H9 (cell line): ENCODE measurements at regions not wholly inside any gene's neighbourhood (a gene's known extent, or its start where the extent isn't known, plus 50 kb on each side); places are given as distances from the start of the nearest gene placed in this dataset.

ENCODE experiments used
- DNase-seq: peaks from one replicate; pipeline ENCODE4 v3.0.0-alpha.2; 2017
- H2AFZ ChIP-seq: one replicate; pipeline ENCODE4 v1.6.1; 2013; ENCODE audit warnings: mild to moderate bottlenecking, low read length, control low read depth, moderate library complexity
- H2AK5ac ChIP-seq: 2 replicates; pipeline ENCODE4 v1.6.1; 2013; ENCODE audit warnings: low read length, control low read depth, mixed read lengths; ENCODE audit not compliant: insufficient read length
- H2BK120ac ChIP-seq: one replicate; pipeline ENCODE4 v1.6.1; 2013; ENCODE audit warnings: low read depth, mild to moderate bottlenecking, low read length, control low read depth, inconsistent platforms; ENCODE audit not compliant: poor library complexity, severe bottlenecking
- H2BK12ac ChIP-seq: 2 replicates; pipeline ENCODE4 v1.6.1; 2013; ENCODE audit warnings: low read length, control low read depth, mixed read lengths, low read depth; ENCODE audit not compliant: insufficient read length
- H2BK15ac ChIP-seq: 2 replicates; pipeline ENCODE4 v1.6.1; 2013; ENCODE audit warnings: low read depth, low read length, control low read depth
- H2BK20ac ChIP-seq: one replicate; pipeline ENCODE4 v1.6.1; 2013; ENCODE audit warnings: low read depth, mild to moderate bottlenecking, low read length, control low read depth, inconsistent platforms; ENCODE audit not compliant: poor library complexity, severe bottlenecking
- H2BK5ac ChIP-seq: 2 replicates; pipeline ENCODE4 v1.6.1; 2013; ENCODE audit warnings: low read length, control low read depth, mixed read lengths; ENCODE audit not compliant: insufficient read length
- H3K14ac ChIP-seq: 2 replicates; pipeline ENCODE4 v1.6.1; 2013; ENCODE audit warnings: low read length, control low read depth; ENCODE audit not compliant: insufficient read depth
- H3K18ac ChIP-seq: 2 replicates; pipeline ENCODE4 v1.6.1; 2013; ENCODE audit warnings: low read depth, mild to moderate bottlenecking, mixed read lengths, low read length, control low read depth; ENCODE audit not compliant: insufficient read length
- H3K23ac ChIP-seq: 2 replicates; pipeline ENCODE4 v1.6.1; 2013; ENCODE audit warnings: low read length, control low read depth, mixed read lengths, low read depth; ENCODE audit not compliant: insufficient read length
- H3K23me2 ChIP-seq: 2 replicates; pipeline ENCODE4 v1.6.1; 2013; ENCODE audit warnings: low read depth, mild to moderate bottlenecking, mixed read lengths, low read length, control low read depth; ENCODE audit not compliant: insufficient read length, poor library complexity, severe bottlenecking
- H3K27ac ChIP-seq: 2 replicates; pipeline ENCODE4 v1.5.1; 2013; ENCODE audit warnings: low read length, control low read depth, mixed read lengths, low read depth; ENCODE audit not compliant: insufficient read length
- H3K27me3 ChIP-seq: 2 replicates; pipeline ENCODE4 v1.6.1; 2013; ENCODE audit warnings: low read length, control low read depth, inconsistent platforms; ENCODE audit not compliant: insufficient read depth
- H3K4ac ChIP-seq: 2 replicates; pipeline ENCODE4 v1.6.1; 2013; ENCODE audit warnings: low read depth, mild to moderate bottlenecking, control low read depth, inconsistent platforms, low read length, moderate library complexity
- H3K4me1 ChIP-seq: 2 replicates; pipeline ENCODE4 v1.6.1; 2013; ENCODE audit warnings: low read length, control low read depth, inconsistent platforms; ENCODE audit not compliant: insufficient read depth
- H3K4me2 ChIP-seq: 2 replicates; pipeline ENCODE4 v1.6.1; 2013; ENCODE audit warnings: low read length, control low read depth, mixed read lengths; ENCODE audit not compliant: insufficient read length, insufficient read depth
- H3K56ac ChIP-seq: 2 replicates; pipeline ENCODE4 v1.6.1; 2013; ENCODE audit warnings: low read depth, mild to moderate bottlenecking, mixed read lengths, low read length, control low read depth; ENCODE audit not compliant: insufficient read length
- H3K79me1 ChIP-seq: 2 replicates; pipeline ENCODE4 v1.6.1; 2013; ENCODE audit warnings: low read depth, mild to moderate bottlenecking, moderate library complexity, low read length, control low read depth, inconsistent platforms; ENCODE audit not compliant: insufficient read depth, poor library complexity, severe bottlenecking
- H3K79me2 ChIP-seq: 2 replicates; pipeline ENCODE4 v1.6.1; 2013; ENCODE audit warnings: low read length, control low read depth, inconsistent platforms; ENCODE audit not compliant: insufficient read depth
- H3K9ac ChIP-seq: 2 replicates; pipeline ENCODE4 v1.6.1; 2013; ENCODE audit warnings: low read length, control low read depth, mixed read lengths; ENCODE audit not compliant: insufficient read length; ENCODE audit errors: extremely low read depth
- H3K9me3 ChIP-seq: one replicate; pipeline ENCODE4 v1.6.1; 2013; ENCODE audit warnings: low read depth, low read length, inconsistent platforms; ENCODE audit not compliant: control insufficient read depth
- H3T11ph ChIP-seq: one replicate; pipeline ENCODE4 v1.6.1; 2013; ENCODE audit warnings: mild to moderate bottlenecking, low read length, control low read depth, inconsistent platforms
- H4K20me1 ChIP-seq: one replicate; pipeline ENCODE4 v1.6.1; 2013; ENCODE audit not compliant: control insufficient read depth, insufficient read length, insufficient read depth
- H4K5ac ChIP-seq: 2 replicates; pipeline ENCODE4 v1.6.1; 2013; ENCODE audit warnings: low read depth, mild to moderate bottlenecking, mixed read lengths, low read length, control low read depth; ENCODE audit not compliant: insufficient read length
- H4K8ac ChIP-seq: replicated peaks from 2 replicates; pipeline ENCODE4 v1.6.1; 2013; ENCODE audit warnings: low read length, control low read depth, mixed read lengths, low read depth; ENCODE audit not compliant: insufficient read length
- H4K91ac ChIP-seq: 2 replicates; pipeline ENCODE4 v1.6.1; 2013; ENCODE audit warnings: low read depth, mild to moderate bottlenecking, moderate library complexity, mixed read lengths, low read length, control low read depth; ENCODE audit not compliant: insufficient read length
- H3K27ac Mint-ChIP-seq, 3 experiments: 2 replicates in 2 of 3; 3 replicates in 1 of 3; pipeline ENCODE4 v1.8.0; 2020 to 2021; ENCODE audit warnings: mixed read lengths in 3 of 3, mild to moderate bottlenecking in 1 of 3, moderate library complexity in 1 of 3
- H3K27me3 Mint-ChIP-seq: 2 replicates; pipeline ENCODE4 v1.8.0; 2021; ENCODE audit warnings: low read depth, mild to moderate bottlenecking, moderate library complexity, mixed read lengths
- H3K36me3 Mint-ChIP-seq, 3 experiments: 2 replicates in 2 of 3; 3 replicates in 1 of 3; pipeline ENCODE4 v1.8.0; 2020 to 2021; ENCODE audit warnings: low read depth in 3 of 3, mixed read lengths in 3 of 3; ENCODE audit not compliant: insufficient read depth in 1 of 3
- H3K4me1 Mint-ChIP-seq, 2 experiments: 2 replicates each; pipeline ENCODE4 v1.8.0; 2020; ENCODE audit warnings: mixed read lengths in 2 of 2
- H3K4me3 Mint-ChIP-seq, 2 experiments: 2 replicates in 1 of 2; 3 replicates in 1 of 2; pipeline ENCODE4 v1.8.0; 2020 to 2021; ENCODE audit warnings: mild to moderate bottlenecking in 2 of 2, mixed read lengths in 2 of 2, moderate library complexity in 1 of 2
- H3K9me3 Mint-ChIP-seq, 2 experiments: 2 replicates in 1 of 2; 3 replicates in 1 of 2; pipeline ENCODE4 v1.8.0; 2020; ENCODE audit warnings: mild to moderate bottlenecking in 2 of 2, mixed read lengths in 2 of 2, moderate library complexity in 1 of 2
- WGBS: extraction: QIAGEN DNeasy Blood & Tissue Kit; methylation state at CpG from one replicate; pipeline ENCODE4 v1.1.7; 2013; ENCODE audit warnings: missing lambda C conversion rate, low lambda C conversion rate, mixed read lengths; ENCODE audit not compliant: insufficient read length; ENCODE audit errors: extremely low coverage; 5-methylcytosine and 5-hydroxymethylcytosine counted together
- TF ChIP-seq, protein P1 (sequence below): fragments of 200-600 bp; sonication (generic); conservative IDR thresholded peaks from 3 replicates; pipeline ENCODE4 v1.8.0; 2021; ENCODE audit warnings: antibody characterized with exemption, mild to moderate bottlenecking

DNA sequence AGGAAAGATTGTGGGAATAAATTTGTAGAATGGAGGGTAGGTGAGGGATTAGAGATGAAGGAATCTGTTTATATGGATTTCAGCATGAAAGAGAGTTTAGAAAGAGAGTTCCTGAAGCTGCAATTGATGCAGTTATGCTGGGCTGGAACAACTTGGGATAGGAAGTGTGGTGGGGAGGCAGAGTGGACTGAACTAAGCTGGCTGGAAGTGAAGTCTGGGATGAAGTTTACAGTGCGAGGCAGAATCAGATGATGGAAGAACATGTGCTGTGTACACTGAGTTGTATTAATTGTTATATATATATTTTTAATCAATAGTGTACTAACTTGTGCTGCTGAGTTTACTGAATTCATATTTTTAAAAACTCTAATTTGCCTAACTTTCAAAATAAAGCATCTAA is 461.9 kb downstream of the SPRY1 start:
- H3K18ac ChIP-seq, result no peak overlapping the region
- no peak overlapping the region for H2BK120ac ChIP-seq
- H2BK5ac ChIP-seq, result no peak overlapping the region
- H3K9me3 ChIP-seq, result no peaks in the 10 kb centered on the region
- no peak overlapping the region for H2BK20ac ChIP-seq
- H2AFZ ChIP-seq, result no peak overlapping the region
- no peak overlapping the region for H3K4me2 ChIP-seq
- no peak overlapping the region for H4K91ac ChIP-seq
- no peak overlapping the region for H3K14ac ChIP-seq
- H3K23me2 ChIP-seq, result no peaks in the 10 kb centered on the region
- H3K23ac ChIP-seq, result no peak overlapping the region
- no peaks in the 10 kb centered on the region for H3K79me2 ChIP-seq
- H4K5ac ChIP-seq, result no peak overlapping the region
- H3K79me1 ChIP-seq, result no peaks in the 10 kb centered on the region
- H2BK12ac ChIP-seq, result no peak overlapping the region
- DNase-seq, result no peak
- H3K4ac ChIP-seq, result no peak overlapping the region
- no peaks in the 10 kb centered on the region for H4K20me1 ChIP-seq
- no CpG with 5 or more reads among the region's 1 CpG for WGBS
- no peaks in the 10 kb centered on the region; the same call in 1 of the 2 replicates for H3K4me1 ChIP-seq
- Mint-ChIP-seq H3K9me3 (no peaks in the 10 kb centered on the region), H3K4me3 (no peak overlapping the region), H3K27me3 (no peaks in the 10 kb centered on the region), H3K36me3 (no peaks in the 10 kb centered on the region), H3K4me1 (peaks cover 13 to 20% of the 10 kb centered on the region in 2 experiments; a peak in 3 of 4 replicates), H3K27ac (peak overlapping the region in 1 of 3 experiments; percentile 5; a peak in 1 of 7 replicates)
- no peak overlapping the region for H4K8ac ChIP-seq
- H3K27ac ChIP-seq, result no peak overlapping the region
- H3K9ac ChIP-seq, result no peak overlapping the region
- no peak overlapping the region for H3T11ph ChIP-seq
- TF ChIP-seq, protein P1, sequence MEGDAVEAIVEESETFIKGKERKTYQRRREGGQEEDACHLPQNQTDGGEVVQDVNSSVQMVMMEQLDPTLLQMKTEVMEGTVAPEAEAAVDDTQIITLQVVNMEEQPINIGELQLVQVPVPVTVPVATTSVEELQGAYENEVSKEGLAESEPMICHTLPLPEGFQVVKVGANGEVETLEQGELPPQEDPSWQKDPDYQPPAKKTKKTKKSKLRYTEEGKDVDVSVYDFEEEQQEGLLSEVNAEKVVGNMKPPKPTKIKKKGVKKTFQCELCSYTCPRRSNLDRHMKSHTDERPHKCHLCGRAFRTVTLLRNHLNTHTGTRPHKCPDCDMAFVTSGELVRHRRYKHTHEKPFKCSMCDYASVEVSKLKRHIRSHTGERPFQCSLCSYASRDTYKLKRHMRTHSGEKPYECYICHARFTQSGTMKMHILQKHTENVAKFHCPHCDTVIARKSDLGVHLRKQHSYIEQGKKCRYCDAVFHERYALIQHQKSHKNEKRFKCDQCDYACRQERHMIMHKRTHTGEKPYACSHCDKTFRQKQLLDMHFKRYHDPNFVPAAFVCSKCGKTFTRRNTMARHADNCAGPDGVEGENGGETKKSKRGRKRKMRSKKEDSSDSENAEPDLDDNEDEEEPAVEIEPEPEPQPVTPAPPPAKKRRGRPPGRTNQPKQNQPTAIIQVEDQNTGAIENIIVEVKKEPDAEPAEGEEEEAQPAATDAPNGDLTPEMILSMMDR, result no peak
- H2BK15ac ChIP-seq, result no peak overlapping the region
- no peak overlapping the region for H3K56ac ChIP-seq
- no peaks in the 10 kb centered on the region for H3K27me3 ChIP-seq
- no peak overlapping the region for H2AK5ac ChIP-seq
